Cardiac septum (tissue), 1 donor: ENCODE measurements at regions not wholly inside any gene's neighbourhood (a gene's known extent, or its start where the extent isn't known, plus 50 kb on each side); places are given as distances from the start of the nearest gene placed in this dataset.

ENCODE experiments used
- DNase-seq: peaks from one replicate; pipeline ENCODE4 v3.0.0-alpha.2; 2020; ENCODE audit warnings: low spot score
- intact Hi-C: fragments of 100-400 bp; cut with DNase I; formaldehyde crosslinking; loops from one replicate; pipeline ENCODE4 v1.14.0; 2022
- donor health status: DM: no; HTN: no; CAD: no.

DNA sequence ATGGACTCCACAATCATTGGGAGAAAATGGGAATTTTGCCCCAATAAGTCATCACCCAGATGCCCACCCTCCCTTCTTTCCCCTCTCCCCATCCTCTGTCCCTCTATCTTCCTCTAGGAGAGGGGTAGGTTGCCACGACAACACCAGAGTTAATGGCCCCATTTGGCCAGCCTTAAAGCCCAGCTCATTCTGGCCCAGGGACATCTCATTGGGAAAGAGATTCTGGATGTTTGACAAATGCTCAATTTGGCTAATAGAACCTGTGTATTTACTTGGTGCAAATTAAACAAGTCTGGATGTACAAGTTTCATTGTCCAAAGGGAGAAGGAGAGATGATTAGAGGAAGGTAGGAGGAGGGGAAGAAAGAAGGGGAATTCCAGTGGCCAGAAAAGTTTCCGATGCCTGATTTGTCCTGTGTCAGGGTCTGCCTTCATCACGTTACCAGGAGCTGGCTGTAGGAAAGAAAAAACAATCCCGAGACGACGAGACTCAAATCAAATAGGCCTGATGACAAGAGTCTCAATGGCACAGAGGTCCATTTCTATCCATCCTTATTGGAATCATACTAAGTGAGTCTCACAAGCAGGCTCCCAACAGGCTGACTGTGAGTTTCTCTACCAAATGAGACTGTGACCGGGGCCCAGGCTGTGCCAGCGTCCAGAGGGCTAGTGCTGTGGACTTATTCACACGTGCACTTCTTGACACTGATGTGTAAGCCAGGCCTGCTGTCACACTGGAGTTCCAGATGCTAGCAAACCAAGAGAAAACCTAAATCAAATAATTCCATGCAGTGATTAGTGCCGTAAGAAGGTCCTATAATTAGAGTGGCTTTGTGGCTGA lies 265.2 kb upstream of the APCDD1 start:
- intact Hi-C loops: no loop called here
- DNase-seq: no peak

DNA sequence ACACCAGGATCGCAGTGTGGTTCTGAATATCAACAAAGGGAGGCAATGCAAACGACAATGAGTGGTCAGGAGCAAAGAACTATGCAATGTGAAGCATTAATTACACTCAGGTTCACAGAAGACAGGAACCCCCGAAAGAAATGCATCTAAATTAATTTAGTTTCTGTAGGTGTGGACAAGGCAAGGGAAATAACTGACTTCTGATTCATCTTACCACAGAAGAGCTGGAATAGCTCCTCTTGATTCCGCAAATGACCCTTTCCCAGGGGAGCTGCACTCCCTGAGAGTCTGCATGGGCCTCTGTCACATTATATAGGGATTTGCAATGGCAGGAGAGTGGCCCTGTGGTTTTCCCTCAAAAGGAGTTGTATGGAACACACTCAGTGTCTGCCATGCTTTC lies 263.9 kb upstream of the APCDD1 start:
- no peak for DNase-seq
- intact Hi-C loops: no loop called here

DNA sequence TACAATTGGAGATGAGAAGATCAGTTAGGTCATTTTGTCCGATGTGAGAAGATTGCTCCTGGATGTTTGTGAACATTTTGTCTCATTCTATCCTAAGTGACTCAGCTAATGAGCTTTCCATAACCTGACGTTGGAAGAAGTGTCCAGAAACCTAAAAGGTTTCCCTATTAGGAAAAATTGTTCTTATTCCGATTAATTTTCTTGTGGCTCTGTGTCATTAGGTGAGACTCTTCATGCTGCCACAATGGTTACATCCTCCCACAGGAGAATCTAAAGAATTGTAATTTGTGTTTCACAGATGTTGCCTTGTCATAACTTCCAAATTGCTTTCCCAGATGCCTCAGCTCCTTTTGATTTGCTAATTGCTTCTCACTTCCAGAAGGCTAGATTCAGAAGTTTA lies 261.0 kb upstream of the APCDD1 start:
- no peak for DNase-seq

DNA sequence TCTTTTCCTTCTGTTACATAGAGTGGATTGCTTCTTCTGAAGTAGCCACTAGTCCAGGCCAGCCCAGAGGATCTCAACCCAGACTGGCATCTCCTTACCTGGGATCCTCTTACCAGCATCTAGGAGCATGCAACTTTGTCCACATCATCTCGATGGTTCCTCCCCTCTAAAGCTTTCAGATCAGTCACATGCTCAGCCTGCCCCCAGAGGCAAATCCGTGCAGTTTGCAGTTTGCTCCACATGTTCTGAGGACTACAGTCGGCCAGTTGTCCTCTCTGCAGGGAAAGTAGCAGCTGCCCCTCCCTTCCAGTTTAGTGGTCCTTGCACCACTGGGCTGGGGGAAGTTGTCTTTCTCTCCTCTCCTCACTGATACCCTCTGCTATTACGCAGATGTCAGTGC lies 259.8 kb upstream of the APCDD1 start:
- intact Hi-C loops: no loop called here
- no peak for DNase-seq

More for the DNA sequence above, 261.0 kb upstream of the APCDD1 start:
- intact Hi-C loops: no loop called here

DNA sequence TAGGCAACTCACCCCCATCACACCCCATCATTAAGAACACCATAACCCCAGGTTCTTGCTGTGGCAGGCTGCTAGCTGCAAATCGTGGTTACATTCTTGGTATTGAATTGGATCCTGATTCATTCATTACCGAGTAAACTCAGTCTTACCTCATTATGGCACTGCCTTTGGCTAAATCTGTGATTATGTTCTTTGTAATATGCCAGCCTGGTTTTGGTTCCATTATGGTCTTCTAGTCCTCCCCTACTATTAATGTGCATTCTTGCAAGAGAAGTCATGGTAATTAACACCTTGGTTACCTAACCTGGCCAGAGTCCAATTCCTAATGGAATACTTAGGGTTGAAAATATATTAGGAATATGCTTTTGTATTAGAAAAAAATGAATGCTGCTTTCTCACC lies 258.9 kb upstream of the APCDD1 start:
- DNase-seq: no peak
- intact Hi-C loops: no loop called here

DNA sequence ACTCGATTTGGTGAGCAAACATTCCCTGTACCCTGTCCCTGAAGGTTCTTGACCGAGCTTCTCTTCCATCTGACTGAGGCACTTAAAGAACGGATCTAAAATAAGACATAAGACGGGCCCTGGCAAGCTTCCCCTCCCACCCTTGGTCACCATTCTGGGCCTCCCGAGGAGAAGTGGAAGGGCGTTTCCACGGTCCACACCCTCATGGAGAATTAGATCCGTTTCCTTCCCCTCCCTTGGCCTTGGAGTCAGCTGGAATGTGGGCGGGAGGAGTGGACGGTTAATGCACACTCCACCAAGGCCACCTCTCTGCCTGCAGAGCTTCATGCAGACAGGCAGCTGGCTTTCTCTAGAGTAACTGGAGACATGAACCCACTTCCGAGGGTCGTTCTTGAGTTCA lies 257.3 kb upstream of the APCDD1 start:
- intact Hi-C loops: no loop called here
- peak; percentile 78 for DNase-seq

DNA sequence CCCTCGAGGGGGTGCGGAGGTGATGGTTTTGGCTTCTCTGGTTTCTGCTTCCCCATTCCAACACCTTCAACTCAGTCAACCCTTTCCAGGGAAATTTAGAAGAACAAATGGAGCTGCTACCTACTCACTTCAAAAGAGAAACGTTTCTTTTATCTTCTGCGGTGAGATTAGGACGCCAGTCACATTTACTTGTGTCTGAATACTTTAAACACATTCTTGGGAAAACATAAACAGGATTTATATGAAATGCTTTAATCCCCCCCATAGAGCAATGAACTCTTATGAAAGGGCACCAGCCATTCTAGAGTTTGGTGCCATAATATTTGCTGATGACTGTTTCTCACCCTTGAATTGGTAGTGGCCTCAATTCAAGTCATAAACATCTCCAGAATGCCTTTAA lies 253.2 kb upstream of the APCDD1 start:
- intact Hi-C loops: no loop called here
- no peak for DNase-seq

DNA sequence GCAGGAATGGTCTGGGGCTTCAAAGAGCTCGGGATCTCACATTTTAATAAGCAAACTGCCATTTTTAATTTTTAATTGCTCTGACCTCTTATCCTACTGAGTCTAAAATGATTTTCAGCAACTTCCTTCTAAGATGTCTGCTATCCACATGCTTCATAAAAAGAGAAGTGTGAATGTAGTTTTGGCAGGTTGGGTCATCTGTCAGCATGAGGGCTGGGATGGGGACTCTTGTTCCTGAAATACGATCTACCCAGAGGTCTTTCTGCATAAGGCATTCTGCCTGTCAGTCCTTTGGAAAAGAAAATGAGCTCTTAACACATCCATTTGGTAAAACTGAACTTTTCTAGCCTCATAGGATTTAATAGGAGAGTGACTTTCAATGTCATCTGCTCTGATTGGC lies 252.8 kb upstream of the APCDD1 start:
- intact Hi-C loops: no loop called here
- DNase-seq: no peak

DNA sequence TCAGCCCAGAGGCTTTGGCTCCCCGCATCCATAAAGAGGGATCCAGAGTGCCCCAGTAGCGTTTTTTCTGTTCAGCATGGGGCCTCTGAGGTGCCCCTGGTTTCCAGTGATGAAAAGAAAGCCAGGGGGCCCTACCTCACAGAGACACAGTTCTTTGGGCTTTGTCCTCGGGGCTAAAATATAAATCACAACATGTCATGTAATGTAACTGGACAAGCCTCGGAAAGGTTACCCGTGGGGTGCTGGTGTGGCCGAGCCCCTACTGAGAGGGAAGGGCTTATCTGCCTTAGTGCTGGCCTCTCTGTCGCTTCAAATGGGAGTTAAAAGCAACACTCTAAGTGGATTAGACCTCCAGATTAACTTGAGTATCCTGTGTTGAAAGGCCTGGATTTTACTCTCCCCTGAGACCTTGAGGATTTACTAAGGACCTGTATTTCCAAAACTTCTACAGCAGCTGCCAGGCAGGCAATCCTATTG lies 251.6 kb upstream of the APCDD1 start:
- no peak for DNase-seq
- intact Hi-C loops: no loop called here

DNA sequence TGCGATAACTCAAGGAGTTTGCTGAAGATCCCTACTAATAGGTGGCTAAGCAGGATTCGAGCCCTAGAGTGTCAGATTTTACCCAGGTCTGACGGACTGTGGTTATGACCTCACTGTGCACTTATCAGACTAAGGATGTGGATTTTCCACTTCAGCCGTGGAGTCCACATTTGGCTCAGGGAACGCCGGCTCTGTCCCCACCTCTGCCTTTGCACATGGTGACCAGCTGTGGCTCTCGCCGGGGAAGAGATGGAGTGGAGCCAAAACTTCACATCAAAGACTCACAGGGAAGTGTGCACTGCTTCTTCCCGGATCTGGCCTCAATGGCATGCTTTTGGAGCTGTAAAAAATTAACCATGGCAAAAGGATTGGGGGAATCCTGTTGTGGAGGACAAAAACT lies 249.3 kb upstream of the APCDD1 start:
- intact Hi-C loops: no loop called here
- DNase-seq: no peak

DNA sequence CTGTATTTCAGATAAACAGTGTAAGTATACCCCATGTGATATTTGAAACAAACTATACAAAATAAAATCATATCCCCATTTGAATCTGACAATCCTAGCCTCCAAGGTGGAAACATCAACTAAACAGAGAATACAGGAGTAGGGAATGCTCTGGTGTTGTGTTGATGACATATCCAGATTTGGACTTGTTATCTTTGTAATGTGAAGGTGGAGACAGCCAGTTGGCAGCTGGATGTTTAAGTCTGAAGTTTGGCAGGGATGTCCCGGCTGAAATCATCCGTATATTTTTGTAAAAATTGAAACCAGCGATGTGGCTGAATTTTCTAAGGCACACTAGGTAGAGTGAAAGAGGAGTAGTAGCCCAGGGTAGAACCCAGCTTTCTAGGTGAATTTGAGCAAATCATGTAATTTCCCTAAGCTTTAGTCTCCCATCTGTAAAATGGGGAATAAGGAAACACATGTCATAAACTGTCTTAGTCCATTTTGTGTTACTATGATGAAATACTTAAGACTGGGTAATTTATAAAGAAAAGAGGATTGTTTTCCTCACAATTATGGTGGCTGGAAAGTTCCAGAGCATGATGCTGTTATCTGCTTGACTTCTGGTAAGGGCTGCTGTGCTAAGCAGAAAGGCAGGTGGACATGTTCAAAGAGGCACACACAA lies 246.6 kb upstream of the APCDD1 start:
- DNase-seq: no peak
- intact Hi-C loops: no loop called here

DNA sequence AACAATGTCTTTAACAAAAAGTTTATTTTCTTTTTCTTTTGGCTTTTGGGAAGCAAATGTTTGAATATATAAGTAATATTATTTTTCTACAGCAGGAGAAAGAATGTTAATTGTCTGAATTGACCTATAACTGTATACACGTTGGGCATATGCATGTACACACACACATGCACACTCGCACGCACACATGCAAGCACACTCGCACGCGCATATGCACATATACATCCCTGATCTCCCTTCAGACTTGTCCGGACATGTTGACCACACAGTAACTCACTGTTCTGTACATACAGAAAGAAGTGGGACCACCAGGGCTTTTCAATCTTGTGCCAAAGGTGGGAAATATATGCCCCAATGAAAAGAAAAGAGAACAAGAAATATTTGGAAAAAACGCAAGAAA lies 245.1 kb upstream of the APCDD1 start:
- DNase-seq: no peak
- intact Hi-C loops: no loop called here

DNA sequence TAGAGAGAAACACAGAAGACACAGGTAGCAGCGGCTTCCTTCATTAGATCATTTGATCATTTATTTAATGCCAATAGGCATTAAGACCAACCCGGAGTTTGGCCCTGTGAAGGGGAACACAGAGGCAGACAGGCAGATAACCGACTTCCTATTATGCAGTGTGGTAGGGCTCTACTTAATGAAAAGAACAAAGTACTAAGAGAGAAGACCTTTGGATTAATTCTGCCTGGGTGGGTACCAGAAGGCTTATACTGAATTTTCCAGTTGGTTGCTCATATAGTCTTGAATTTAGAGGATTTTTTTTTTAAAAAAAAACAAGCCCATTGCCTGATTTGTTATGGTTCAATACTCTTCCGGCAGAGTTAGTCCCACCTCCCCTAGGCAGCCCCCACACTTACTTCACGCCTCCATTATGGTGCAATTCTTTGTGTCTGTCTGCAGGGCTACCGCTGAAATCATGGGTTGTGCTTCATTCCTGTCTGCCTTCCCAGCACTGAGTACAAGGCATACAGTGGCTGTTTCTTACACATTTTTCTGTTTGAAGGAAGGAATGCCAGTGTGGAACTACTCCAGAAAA lies 244.3 kb upstream of the APCDD1 start:
- DNase-seq: no peak
- intact Hi-C loops: no loop called here

DNA sequence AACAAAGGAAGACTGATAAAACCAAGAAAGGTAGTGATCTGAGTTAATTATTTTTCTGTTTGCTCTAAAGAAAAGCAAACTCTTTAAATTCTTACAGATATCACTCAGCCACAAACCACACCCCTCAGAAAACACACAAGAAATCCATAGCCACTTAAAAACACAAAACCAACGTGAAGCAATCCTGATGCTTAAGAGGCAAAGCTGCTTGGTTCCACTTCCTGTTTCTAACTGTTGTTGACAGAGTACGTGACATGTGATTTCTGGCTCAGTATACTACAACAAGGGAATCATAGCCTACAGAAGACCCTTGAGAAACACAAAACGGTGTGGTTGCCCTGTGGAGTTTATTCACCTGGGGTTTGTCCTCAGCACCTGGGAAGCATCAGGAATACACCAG lies 240.9 kb upstream of the APCDD1 start:
- DNase-seq: no peak

DNA sequence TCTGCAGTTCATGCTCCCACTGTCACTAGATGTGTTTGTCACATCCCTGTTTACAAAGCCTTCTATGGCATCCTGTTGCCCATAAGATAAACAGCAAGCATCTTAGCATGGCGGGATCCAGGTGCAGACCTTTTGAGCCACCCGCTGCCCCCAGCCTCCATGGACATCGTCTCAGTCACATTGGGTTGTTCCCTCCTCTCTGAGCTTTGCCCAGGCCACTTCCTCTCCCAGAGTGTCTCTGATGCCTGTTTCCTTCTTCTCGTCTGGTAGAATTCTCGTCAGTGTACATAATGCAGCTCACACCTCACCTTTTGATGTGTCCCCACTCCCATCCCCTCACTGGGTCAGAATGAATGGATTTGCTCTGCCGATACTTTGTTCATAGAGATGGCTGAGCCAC lies 239.0 kb upstream of the APCDD1 start:
- intact Hi-C loops: no loop called here
- DNase-seq: no peak

More for the DNA sequence above, 240.9 kb upstream of the APCDD1 start:
- intact Hi-C loops: no loop called here

DNA sequence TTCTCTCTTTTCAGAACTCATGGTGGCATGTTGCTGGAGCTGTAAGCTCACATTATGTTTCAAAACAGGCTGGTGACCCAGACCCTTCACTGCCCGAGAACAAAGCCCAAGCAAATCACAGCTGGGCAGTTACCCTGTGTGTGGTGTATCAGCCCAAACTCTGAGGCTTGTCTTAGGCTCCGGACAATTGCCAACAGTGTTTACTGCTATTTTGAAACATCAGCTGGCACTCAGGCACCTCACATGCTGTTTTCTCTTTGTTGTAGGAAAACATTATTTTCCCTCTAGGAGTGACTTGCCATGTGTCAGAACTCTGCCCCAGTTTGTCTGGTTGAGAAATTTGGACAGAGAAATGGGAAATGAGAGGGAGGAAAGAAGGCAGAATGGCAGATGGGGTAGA lies 237.6 kb upstream of the APCDD1 start:
- intact Hi-C loops: no loop called here
- DNase-seq: no peak

DNA sequence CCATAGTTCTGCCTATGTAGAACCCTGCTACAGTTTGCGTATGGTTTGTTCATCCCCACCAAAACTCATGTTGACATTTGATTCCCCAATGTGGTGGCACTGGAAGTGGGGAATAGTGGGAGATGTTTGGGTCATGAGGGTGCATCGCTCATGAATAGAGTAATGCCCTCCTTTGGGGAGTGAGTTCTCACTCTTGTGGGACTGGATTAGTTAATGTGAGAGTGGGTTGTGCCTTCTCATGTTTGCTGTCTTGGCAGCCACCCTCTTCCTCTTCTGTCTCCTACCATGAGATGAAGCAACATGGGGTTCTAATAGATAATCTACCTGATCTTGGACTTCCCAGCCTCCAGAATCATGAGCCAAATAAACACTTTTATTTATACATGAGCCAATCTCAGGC lies 237.2 kb upstream of the APCDD1 start:
- intact Hi-C loops: no loop called here
- no peak for DNase-seq

DNA sequence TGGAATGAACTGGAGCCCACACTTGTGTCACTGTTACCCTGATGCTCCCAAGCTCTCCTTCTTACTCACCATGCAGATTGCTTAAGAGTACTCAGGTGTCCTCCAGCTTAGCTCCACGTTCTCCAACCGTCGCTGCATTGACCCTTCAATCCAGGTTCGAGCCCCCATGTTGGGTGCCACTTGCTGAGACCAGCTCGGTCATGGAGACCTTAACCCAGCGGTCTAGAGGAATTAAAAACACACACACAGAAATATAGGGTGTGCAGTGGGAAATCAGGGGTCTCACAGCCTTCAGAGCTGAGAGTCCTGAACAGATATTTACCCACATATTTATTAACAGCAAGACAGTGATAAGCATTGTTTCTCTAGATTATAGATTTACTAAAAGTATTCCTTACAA lies 229.1 kb upstream of the APCDD1 start:
- no peak for DNase-seq
- intact Hi-C loops: no loop called here

DNA sequence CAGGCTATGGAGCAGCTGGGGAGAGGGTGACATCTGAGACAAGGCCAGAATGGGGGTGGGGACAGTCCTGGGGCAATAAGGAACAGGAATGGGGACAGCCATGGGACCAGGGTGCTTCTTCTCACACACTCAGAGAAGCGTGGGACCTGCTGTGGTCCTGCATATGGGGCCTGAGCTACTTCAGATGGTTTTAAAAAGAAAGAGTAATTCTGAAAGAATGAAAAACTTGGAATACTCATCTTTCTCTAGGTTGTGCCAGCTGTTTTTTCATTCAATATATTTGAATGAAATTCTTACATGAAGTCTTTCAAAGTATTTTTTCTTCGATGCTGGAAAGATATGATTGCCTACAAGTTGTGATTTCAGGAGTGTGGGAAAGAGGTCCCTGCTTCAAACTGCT lies 227.5 kb upstream of the APCDD1 start:
- no peak for DNase-seq

DNA sequence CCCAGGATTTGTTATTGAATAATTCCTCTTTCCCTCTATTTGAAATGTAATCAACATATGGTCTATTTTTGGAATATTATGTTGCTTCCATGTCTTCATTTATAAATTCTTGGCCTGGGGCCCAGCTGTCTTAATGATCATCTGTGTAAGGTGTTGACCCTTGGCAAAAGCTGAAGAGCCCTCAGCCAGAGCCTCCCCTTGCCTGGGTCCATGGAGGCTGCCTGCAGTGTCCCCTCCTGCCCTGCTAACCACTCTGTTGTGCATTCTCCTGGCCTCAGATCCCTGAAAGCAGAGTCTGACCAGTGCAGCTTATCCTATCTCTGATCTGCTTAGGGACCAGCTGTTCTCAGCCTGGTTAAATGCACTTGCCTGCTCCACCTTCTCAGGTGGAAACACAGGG lies 226.1 kb upstream of the APCDD1 start:
- no peak for DNase-seq
- intact Hi-C loops: no loop called here

More for the DNA sequence above, 227.5 kb upstream of the APCDD1 start:
- intact Hi-C loops: no loop called here

DNA sequence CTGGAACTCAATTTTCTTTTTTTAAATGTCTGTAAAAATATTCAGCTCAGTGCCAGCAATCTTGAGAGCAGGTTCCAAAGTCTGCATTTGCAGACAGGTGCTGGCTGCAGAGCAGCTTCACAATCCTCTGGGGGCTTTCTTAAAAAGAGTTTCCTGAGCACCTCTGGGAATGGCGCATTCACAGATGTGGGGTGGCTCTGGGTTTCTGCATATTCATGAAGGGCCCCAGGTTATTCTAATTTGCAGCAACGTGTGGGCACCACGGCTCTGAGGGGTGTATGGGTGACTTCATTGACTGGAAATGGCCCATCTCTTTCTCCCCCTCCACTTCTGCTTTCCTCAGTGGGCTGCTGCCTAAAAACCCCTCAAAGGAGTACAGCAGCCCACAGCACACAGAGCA lies 225.0 kb upstream of the APCDD1 start:
- DNase-seq: no peak
- intact Hi-C loops: no loop called here
